A549 (cell line): ENCODE measurements at regions not wholly inside any gene's neighbourhood (a gene's known extent, or its start where the extent isn't known, plus 50 kb on each side); places are given as distances from the start of the nearest gene placed in this dataset.

Experiments
- ATAC-seq, 2 experiments: fragments of 200-7000 bp in 1 of 2; fragments of >200 bp in 1 of 2; cut with Nextera tagmentation in 1 of 2; cut with Tn5 transposase in 1 of 2; 3 replicates each; pipeline versions ENCODE4 v1.8.0 to v1.9.1; 2018 to 2020; ENCODE audit warnings: mild to moderate bottlenecking in 1 of 2, moderate library complexity in 1 of 2
- CTCF ChIA-PET: fragments of 300-600 bp; sonication (Branson Sonifier 250); formaldehyde crosslinking; extraction: SDS; loops from one replicate; lab custom pipeline; 2021; ENCODE audit warnings: antibody characterized with exemption, inconsistent platforms; lab: Yijun Ruan, JAX
- POLR2A ChIA-PET: fragments of 350-600 bp; formaldehyde crosslinking; extraction: SDS; loops from one replicate; lab custom pipeline; 2021; ENCODE audit warnings: antibody characterized with exemption, inconsistent platforms; lab: Yijun Ruan, JAX
- DNase-seq, 2 experiments: peaks; one replicate each; pipeline versions ENCODE4 v3.0.0 to v3.0.0-alpha.2; 2011 to 2016; ENCODE audit warnings: low read depth in 1 of 2, low spot score in 1 of 2
- FAIRE-seq: peaks from 2 replicates; lab custom pipeline; 2011; peaks lifted over from hg19 to GRCh38; lab: Jason Lieb, UNC
- H3K27ac ChIP-seq, 2 experiments: fragments of >200 bp; sonication (Bioruptor Twin); formaldehyde crosslinking; 3 replicates each; pipeline ENCODE4 v1.5.1; 2016 to 2017
- H3K4me1 ChIP-seq: fragments of >200 bp; sonication (Bioruptor Twin); formaldehyde crosslinking; 3 replicates; pipeline ENCODE4 v1.6.1; 2016
- H3K4me2 ChIP-seq: fragments of >200 bp; sonication (Bioruptor Twin); formaldehyde crosslinking; 3 replicates; pipeline ENCODE4 v1.6.1; 2016
- H3K4me3 ChIP-seq: fragments of >200 bp; sonication (Bioruptor Twin); formaldehyde crosslinking; 3 replicates; pipeline ENCODE4 v1.5.1; 2016
- H3K9me3 ChIP-seq: fragments of >200 bp; sonication (Bioruptor Twin); formaldehyde crosslinking; 3 replicates; pipeline ENCODE4 v1.6.1; 2016
- ATOH8 ChIP-seq: fragments of 250-450 bp; sonication (Bioruptor Pico); IDR thresholded peaks from 2 replicates; pipeline ENCODE4 v1.5.0; 2020; ENCODE audit warnings: low read depth, mild to moderate bottlenecking, moderate library complexity
- BHLHE40 ChIP-seq: IDR thresholded peaks from 2 replicates; pipeline ENCODE4 v1.6.1; 2012; ENCODE audit warnings: low read depth, low read length, inconsistent platforms
- CBX2 ChIP-seq: fragments of 200-600 bp; sonication (generic); IDR thresholded peaks from 2 replicates; pipeline ENCODE4 v1.6.1; 2016; ENCODE audit warnings: low read depth, mild to moderate bottlenecking, borderline replicate concordance
- CHD2 ChIP-seq: fragments of 150-350 bp; IDR thresholded peaks from 2 replicates; pipeline ENCODE4 v1.6.1; 2014; ENCODE audit warnings: low read length; ENCODE audit not compliant: partially characterized antibody
- E2F6 ChIP-seq: IDR thresholded peaks from 2 replicates; pipeline ENCODE4 v1.6.1; 2012; ENCODE audit warnings: low read depth, borderline replicate concordance
- EHMT2 ChIP-seq: fragments of 200-600 bp; sonication (generic); IDR thresholded peaks from 2 replicates; pipeline ENCODE4 v1.6.1; 2016; ENCODE audit warnings: antibody characterized with exemption, low read depth, mild to moderate bottlenecking, moderate library complexity
- EP300 ChIP-seq, 2 experiments: fragments of >200 bp; sonication (Bioruptor Twin); formaldehyde crosslinking; IDR thresholded peaks; 2 replicates in 1 of 2; 3 replicates in 1 of 2; pipeline ENCODE4 v1.6.1; 2016 to 2017
- FOSB ChIP-seq: fragments of 250-450 bp; sonication (Bioruptor Pico); IDR thresholded peaks from 2 replicates; pipeline ENCODE4 v1.5.0; 2020; ENCODE audit warnings: mild to moderate bottlenecking, moderate library complexity
- HDAC2 ChIP-seq: fragments of 200-600 bp; sonication (generic); IDR thresholded peaks from 2 replicates; pipeline ENCODE4 v1.6.1; 2016
- HMGXB4 ChIP-seq: fragments of 250-450 bp; sonication (Bioruptor Pico); IDR thresholded peaks from 2 replicates; pipeline ENCODE4 v1.5.0; 2021; ENCODE audit warnings: mild to moderate bottlenecking, moderate library complexity, borderline replicate concordance
- HOXA7 ChIP-seq: fragments of 250-450 bp; sonication (Bioruptor Pico); IDR thresholded peaks from 2 replicates; pipeline ENCODE4 v1.5.0; 2020; ENCODE audit warnings: mild to moderate bottlenecking, moderate library complexity
- HOXB13 ChIP-seq: fragments of 250-450 bp; sonication (Bioruptor Pico); IDR thresholded peaks from 2 replicates; pipeline ENCODE4 v1.5.0; 2020; ENCODE audit warnings: low read depth, mild to moderate bottlenecking, moderate library complexity
- JUNB ChIP-seq: fragments of >200 bp; sonication (Bioruptor Twin); formaldehyde crosslinking; IDR thresholded peaks from 2 replicates; pipeline ENCODE4 v1.6.1; 2016
- MAFK ChIP-seq: fragments of 450-650 bp; IDR thresholded peaks from 2 replicates; pipeline ENCODE4 v1.6.1; 2014; ENCODE audit not compliant: partially characterized antibody
- MAZ ChIP-seq: fragments of 150-350 bp; IDR thresholded peaks from 2 replicates; pipeline ENCODE4 v1.6.1; 2014; ENCODE audit warnings: antibody characterized with exemption, low read depth, low read length, borderline replicate concordance
- MYC ChIP-seq: IDR thresholded peaks from 2 replicates; pipeline ENCODE4 v1.6.1; 2012; ENCODE audit warnings: mild to moderate bottlenecking, inconsistent platforms, low read length, improper control_type of control experiment, borderline replicate concordance
- NPAS2 ChIP-seq: fragments of 250-450 bp; sonication (Bioruptor Pico); IDR thresholded peaks from 2 replicates; pipeline ENCODE4 v1.8.0; 2022; ENCODE audit warnings: mild to moderate bottlenecking, moderate library complexity, borderline replicate concordance
- PBX3 ChIP-seq: IDR thresholded peaks from 2 replicates; pipeline ENCODE4 v1.6.1; 2012
- POLR2A ChIP-seq: IDR thresholded peaks from 2 replicates; pipeline ENCODE4 v1.6.1; 2012; ENCODE audit warnings: mild to moderate bottlenecking, low read length
- REST ChIP-seq: fragments of 200-600 bp; sonication (generic); IDR thresholded peaks from 2 replicates; pipeline ENCODE4 v1.6.1; 2016; ENCODE audit warnings: antibody characterized with exemption, mild to moderate bottlenecking, moderate library complexity
- TFCP2L1 ChIP-seq: fragments of 250-450 bp; sonication (Bioruptor Pico); IDR thresholded peaks from 2 replicates; pipeline ENCODE4 v1.5.0; 2021; ENCODE audit warnings: mild to moderate bottlenecking
- USF2 ChIP-seq: fragments of 450-650 bp; IDR thresholded peaks from 2 replicates; pipeline ENCODE4 v1.6.1; 2014; ENCODE audit warnings: antibody characterized with exemption
- WGBS: methylation state at CpG from one replicate; pipeline ENCODE4 v1.1.6; 2017; ENCODE audit errors: missing lambda C conversion rate; 5-methylcytosine and 5-hydroxymethylcytosine counted together

GRCh38 chr16:85367485-85367884 lies 245.6 kb upstream of the GSE1 start:
- ChIA-PET POLR2A (no interaction called here), CTCF (interaction anchor here (0.6 to 10.0 kb wide), 13 partner anchors 15 to 243 kb away, joined by 3 to 95 read pairs (median 5); no protein-coding TSS in a partner anchor)
- Histone ChIP-seq H3K4me1 (peaks cover 10% of the 10 kb centered on the region), H3K27ac (no peak overlapping the region), H3K4me2 (no peak overlapping the region), H3K9me3 (no peaks in the 10 kb centered on the region), H3K4me3 (no peak overlapping the region)
- no peak for TF ChIP-seq POLR2A
- TF ChIP-seq FOSB (CRISPR knock-in tag), result no peak
- TF ChIP-seq BHLHE40, result no peak
- no peak for TF ChIP-seq HOXA7 (CRISPR knock-in tag)
- TF ChIP-seq PBX3, result no peak
- TF ChIP-seq HMGXB4 (CRISPR knock-in tag), result no peak
- TF ChIP-seq TFCP2L1, result no peak
- TF ChIP-seq EP300 (IDR thresholded peaks at IDR 0.05), result no peak
- TF ChIP-seq CHD2, result no peak
- TF ChIP-seq JUNB, result no peak
- TF ChIP-seq REST, result no peak
- TF ChIP-seq NPAS2 (CRISPR knock-in tag), result no peak
- no peak for TF ChIP-seq CBX2
- no peak for TF ChIP-seq MAZ
- no peak for TF ChIP-seq MYC
- TF ChIP-seq HDAC2, result no peak
- ATAC-seq (no peak), FAIRE-seq (no peak), DNase-seq (no peak)
- WGBS, result 79% methylated on average over 12 of the region's 12 CpGs

GRCh38 chr16:85369060-85369459 lies 244.1 kb upstream of the GSE1 start:
- peaks cover 17% of the 10 kb centered on the region for H3K4me1 ChIP-seq
- no peak for FAIRE-seq
- H3K4me2 ChIP-seq, result no peak overlapping the region
- DNase-seq, result no peak
- CTCF ChIA-PET, result interaction anchor here (0.6 to 10.0 kb wide), 31 partner anchors 10 to 350 kb away, joined by 3 to 95 read pairs (median 6); no protein-coding TSS in a partner anchor
- no peaks in the 10 kb centered on the region for H3K9me3 ChIP-seq
- no peak overlapping the region for H3K4me3 ChIP-seq
- POLR2A ChIA-PET, result no interaction called here
- TF ChIP-seq EHMT2 (no peak), HOXB13 (CRISPR knock-in tag) (no peak), HMGXB4 (CRISPR knock-in tag) (no peak), E2F6 (no peak), MAFK (no peak), USF2 (no peak), ATOH8 (CRISPR knock-in tag) (no peak)
- ATAC-seq, result no peak
- H3K27ac ChIP-seq, result no peak overlapping the region
- WGBS, result 52% methylated on average over 7 of the region's 7 CpGs
